ENCODE measurements at regions not wholly inside any gene's neighbourhood (a gene's known extent, or its start where the extent isn't known, plus 50 kb on each side); places are given as distances from the start of the nearest gene placed in this dataset.

DNA sequence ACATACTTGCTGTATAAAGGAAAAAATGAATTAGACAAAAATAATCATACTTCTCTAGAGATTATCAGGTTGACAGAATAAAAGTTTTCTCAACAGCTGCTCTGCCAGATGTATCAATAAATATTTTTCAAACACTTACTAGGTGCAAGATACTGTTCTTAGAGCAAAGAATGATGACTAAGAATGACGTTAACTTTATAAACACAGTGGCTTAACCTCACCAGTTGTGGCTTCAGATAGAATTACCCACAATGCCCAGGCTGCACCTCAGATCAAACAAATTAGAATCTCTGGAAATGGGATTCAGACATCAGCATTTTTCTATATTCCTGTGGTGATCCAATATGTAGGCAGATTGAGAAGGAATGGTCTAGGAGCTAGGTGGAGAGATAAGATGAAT is 422.4 kb upstream of the ATP11B start:
- peak; percentile 13 for FAIRE-seq

DNA sequence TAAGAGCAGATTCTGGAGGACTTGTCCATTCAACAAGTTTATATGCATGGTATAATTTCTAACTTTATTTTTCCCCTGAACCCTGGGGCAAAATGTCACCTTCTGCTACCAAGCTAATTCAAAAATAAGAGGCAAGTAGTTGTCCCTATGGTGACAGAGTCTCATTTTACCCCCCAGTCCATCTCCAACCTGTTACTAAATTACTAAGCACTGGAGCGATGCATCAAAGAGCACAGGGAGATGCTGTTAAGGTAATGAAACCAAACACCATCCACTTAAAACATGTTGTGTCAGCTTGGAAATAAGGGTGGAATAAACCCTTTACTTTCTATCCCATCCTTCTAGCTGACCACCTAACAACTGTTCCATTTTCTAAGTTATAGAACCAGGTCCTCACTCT is 417.4 kb upstream of the ATP11B start:
- FAIRE-seq = no peak

DNA sequence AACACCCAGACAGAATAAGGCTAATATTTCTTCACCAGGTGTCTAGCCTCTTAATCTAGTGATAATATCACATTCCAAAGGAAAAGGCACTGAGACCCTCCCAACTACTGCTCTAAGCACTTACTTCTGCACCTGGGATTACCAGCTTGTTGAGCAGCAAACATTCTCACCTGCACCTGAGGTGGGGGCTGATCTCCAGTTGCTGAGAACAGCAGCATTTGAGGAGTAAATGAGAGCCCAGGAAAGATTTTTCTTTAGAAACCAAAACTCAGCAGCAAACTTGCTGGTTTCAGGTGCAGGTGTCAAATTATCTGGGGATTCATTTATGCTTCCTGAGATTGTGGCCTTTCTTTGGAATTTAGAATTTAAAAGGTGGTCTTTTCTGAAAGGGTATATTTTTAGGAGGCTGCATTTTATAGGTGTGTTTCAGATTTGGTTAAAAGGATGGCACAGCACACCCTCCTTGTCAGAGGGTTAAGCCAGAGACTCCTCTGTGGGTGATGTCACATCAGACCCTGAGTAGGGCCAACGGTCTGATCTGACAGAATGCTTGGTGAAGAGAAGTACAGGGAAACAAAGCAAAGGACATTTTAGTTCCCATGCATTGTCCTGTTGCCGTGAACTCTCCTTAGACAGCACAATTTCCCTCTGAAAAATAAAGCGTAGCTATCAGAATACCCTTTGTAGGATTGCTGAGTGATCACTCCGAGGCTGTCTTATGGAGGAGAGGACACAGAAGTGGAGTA is 411.0 kb upstream of the ATP11B start:
- FAIRE-seq = no peak

DNA sequence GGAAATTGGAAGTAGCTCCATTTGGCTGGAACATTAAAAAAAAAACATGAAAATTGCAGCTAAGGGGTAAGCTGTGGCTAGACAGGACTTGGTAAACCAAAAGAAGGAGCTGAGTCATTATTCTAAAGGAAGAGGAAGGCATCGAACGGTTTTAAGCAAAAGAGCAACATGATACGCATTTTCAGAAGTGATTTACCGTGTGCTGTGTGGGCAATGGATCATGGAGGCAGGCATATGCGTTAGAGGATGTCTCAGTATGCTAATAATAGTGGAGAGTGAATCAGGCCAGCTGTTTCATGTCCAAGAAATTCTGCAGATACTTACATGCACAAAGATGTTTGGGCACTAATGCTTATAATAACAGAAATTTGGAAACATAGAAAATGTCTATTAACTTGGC is 409.1 kb upstream of the ATP11B start:
- FAIRE-seq = no peak

DNA sequence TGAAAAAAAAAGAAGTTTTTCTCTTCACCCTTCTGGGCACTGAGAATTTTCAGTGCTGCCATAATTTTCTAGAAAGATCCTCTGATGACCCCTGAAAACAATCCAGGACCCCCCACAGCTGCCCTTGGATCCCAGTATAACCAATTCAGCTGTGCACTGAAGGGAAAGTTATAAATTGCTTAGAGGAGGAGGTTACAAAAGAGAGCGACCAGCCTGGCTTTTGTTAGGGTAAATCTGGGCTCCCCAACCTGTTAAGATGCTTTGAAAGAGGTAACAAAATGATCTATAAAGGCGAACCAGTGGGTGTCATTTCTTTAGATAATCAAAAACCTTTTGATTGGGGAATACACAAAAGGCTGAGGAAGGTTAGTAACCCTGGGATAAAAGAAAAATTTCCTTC is 407.9 kb upstream of the ATP11B start:
- no peak for FAIRE-seq

DNA sequence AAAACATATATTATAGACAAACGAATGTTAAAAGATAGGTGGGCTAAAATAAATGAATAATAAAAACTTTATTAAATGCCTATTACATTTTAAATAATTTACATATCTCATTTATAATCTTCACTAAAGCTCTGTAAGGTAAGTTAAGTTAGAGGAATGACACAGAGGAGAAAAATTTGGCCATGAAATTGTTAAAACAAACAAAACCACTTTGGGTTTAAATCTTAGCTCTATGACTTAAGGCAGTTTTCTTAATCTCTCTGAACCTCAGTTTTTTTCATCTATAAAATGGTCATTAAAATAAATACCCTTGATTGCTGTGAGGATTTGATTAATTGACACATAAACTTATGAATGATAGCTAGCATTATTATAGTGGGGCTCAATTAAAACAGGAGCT is 404.8 kb upstream of the ATP11B start:
- no peak for FAIRE-seq

DNA sequence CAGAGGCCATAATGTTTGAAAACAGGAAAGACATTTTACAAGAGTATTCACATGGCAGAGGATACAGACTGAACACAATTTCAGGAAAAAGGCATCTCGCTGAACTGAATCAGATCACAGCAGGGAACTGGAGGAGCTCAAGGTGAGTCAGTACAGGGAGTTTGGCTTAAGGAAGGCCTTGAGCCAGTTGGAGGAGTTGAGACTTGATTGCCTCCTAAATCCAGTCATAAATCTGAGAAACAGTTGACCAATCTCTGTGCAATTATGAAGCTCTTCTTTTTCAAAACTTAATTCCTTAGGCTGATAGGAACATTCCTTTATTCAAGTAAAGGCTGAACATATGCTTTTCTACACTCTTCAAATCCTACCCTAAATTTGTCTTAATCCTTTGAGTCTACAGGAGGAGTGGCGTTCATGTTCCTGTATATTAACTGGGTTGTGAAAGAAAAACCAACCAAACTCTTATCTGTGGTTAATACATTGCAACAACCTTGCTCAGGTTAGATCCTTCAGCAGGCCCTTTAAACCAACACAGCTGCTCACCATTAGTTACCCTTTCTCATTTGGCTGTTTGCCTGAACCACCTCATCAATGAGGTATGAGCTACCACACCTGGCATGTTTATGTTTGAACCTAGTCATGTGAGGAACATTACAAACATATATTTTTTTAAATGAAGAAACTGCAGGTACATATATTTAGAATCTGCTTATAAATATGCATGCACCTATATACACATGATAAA is 404.1 kb upstream of the ATP11B start:
- FAIRE-seq = no peak

DNA sequence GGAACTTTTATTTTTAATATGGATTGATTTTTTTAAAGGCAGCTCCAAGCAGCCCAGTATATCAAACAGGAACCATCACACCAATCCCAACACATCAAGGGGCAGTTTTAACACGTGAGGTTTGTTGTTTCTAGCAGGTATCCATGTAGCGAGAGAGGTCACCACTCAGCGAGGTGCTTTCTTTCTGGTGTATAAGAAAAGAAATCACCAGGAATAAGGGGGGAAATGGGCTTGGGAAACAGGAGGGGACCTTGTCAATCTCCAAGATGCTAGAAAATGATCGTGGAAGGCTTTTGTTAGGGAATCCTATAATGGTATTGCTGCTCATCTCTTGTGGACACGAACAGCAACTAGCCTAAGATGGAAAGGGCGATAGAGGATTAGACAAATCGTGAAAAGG is 402.9 kb upstream of the ATP11B start:
- FAIRE-seq = no peak

DNA sequence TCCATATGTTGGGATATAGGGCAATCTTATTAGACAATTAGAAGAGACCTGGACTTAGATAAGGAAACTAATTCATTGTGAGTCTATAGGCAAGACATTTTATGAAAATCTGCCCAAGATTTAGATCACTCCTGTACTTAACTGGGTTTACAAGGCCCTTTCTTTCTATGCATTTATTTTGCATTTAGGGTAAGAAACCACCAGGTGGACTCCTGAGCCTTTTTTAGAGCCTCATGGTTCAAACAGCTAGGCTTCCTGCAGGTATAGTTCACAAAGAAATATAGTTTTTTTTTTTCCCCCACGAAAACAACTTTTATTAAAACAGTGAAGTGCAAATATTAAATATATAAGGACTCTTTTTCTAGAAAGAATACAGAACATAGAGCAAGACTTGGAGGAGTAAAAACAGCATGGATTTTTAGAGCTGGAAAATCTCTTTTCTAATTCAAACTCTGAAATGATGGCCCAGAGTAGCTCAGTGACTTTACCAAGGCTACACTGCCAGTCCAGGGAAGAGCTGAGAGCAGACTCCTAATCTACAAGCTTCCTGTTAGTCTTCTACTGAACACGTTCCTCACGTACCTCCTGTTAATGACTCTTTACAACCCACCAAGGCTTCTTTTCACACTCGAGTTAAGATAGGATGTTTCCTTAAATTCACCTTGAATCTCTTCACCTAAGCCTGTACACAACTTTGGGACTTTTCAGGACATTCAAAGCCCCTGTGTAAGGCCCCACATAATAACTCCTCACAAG is 400.9 kb upstream of the ATP11B start:
- FAIRE-seq = no peak

DNA sequence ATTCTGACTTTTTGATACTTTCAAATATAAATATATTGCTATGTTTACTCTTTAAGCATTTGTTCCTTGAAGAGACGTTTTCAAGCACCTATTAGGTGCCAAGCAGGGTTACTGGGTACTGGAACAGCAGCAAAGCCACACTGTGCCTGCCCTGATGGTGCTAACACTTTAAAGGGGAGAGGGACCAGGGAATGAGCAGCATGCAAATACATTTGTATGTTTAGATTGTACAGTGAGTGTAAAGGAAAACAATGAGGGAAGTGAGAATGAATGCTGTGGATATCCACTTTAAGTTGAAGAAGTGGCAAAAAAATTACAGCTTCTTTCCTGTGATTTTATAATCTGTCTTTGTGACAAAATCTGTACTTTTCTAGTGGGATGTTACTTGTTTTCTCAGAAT is 400.2 kb upstream of the ATP11B start:
- FAIRE-seq = no peak

DNA sequence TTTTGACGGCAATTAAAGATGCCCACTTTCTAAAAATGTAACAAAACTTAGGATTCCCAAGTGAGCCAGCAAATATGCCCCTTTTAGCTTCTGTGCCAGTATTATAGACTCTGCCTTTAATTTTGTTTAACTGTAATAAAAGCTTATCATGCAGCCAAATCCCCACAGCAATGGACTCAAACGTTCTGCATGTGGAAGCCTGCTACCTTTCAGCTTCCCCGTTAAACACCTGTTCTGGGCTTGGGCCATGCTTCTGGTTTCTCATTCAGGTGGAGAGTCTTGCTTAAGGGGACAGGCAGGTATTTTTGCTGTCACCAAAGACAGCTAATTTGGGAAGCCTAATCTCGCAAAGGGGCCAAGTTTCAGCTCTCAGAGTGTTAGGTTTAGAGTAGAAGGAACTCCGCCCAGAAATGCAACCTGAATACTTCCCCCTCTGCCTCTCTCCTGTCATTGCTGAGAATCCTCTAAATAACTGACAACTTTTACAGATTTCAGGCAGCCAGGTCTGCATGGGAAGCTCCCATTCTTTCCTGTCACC is 399.4 kb upstream of the ATP11B start:
- no peak for FAIRE-seq

DNA sequence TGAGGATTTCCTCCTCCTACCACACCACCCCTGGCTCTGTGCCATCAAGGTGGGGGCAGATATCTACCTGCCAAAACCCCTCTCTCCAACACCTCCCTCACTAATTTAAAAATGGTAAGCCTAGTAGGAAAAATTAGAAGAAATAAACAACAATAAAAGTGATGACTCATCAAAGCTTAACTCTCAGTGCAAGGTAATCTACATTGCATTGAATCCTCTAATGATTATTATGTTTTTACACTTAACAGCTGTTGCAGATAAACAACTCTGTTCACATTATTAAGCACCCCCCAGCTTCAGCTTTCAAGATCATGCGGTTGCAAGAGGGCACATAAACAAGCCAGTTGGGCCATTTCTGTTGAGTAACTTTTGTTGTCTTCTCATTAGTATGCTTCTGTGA is 396.1 kb upstream of the ATP11B start:
- no peak for FAIRE-seq

DNA sequence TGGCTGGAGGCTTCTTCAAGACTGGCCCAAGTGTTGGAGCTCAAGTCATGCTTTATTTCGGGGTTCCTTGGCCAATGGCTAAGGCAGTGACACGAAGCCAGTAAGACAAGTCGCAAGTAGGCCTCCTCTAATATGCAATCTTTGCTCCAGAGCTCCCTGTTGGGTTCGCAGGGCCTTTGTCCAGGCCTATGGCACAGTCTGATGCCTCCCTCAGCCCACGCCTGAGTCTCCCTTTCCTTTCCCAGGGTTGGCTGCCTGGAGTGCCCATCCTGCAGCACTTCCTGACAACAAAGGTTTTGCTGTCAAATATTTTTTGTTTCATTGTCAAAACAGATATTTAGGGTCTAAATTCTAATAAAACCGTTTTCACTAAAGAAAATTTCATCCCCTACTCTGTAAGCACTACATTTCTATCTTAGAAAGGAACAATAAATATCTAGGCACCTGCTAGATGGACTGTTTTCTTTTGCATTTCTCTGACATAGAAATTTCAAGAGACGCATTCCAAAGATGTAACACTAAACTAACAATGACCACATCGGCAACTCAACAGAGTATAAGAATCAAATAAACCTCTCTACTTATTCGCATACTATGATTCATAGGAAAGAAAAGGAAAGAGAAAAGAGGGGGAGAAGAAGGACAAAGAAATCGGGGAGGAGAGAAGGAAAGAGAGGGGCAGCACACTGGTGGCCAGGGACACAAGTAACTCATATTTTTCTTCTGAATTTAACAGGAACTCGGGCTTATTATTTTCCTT is 393.1 kb upstream of the ATP11B start:
- FAIRE-seq = no peak

DNA sequence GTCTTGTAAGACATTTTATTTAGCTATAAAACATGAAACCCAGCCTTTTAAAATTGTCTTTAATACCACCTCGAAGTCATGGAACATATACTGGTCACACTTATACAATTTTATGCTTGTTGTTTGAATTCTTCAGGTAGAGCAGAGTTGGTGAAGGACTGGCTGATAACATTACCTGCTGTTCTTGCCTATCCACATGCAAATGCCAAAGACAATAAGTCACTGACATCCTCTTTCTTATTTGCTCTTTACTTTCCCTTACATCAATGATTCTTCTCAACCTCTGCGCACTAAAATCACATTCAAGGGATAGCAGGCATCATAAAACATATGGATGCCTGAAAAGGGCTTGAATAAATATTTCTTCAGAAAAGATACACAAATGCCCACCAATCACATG is 392.5 kb upstream of the ATP11B start:
- no peak for FAIRE-seq

DNA sequence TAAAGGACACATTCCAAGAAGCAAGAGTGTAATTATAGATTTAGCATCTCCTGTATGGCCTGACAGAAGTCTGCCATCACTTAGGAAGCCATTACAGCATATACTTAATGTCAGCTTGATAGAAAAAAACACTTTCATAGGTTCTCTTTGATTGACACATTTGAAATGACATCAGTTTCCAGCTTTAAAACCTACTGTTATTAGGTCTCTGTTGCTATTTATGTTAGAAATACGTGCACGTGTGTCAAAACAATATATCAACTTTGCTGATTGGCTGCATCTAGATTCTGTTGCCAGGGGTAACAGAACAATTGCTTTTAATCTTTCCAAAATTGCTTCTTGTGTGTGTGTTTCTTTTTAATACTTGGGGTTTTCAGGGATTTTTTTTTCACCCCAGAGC is 389.3 kb upstream of the ATP11B start:
- FAIRE-seq = no peak

DNA sequence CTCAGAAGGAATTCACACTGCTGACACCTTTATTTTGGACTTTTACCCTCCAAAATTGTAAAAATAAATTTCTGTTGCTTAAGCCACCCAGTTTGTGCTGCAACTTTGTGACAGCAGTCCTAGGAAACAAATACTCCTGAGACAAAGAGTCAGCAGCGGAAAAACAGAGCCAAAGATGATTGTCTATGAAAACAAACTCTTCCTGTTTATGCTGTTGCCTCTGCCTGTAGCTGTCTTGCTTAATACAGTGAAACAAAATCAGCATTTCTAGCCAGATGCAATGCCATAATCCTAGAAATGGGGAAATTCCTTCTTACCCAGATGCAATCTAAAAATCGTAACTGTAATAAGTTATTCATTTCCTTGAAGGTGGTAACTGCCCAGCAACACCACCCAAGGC is 387.5 kb upstream of the ATP11B start:
- FAIRE-seq = no peak

DNA sequence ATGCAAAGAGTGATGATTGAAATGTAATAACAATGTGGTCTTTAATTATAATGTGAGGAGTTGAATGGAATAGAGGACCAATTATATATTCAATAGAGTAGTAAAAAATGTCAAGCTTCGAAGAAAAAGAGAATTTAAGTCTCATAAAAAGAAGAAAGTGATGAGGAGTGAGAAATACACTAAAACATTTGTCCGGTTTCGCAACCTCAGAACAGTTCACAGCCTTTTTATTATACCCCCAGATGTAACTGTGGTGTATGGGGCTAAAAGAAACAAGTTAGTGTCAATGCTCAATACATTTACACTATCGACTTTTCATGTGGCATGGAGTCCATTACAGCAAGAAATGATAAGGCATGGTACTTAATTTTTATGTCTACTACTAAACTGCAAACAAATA is 386.5 kb upstream of the ATP11B start:
- FAIRE-seq = no peak

DNA sequence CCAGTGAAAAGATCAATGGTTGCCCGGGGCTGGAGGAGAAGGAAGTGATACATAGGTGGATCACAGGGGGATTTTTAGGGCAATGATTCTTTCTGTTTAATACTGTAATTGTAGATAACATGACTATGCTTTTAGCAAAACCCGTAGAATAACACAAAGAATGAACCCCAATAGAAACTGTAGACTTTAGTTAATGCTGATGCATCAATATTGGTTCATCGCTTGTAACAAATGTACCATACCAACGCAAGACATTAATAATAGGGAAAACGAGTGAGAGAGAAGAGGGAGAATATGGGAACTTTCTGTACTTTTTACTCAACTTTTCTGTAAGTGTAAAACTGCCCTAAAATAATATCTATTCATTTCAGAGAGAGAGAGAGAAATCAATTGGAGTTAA is 383.3 kb upstream of the ATP11B start:
- FAIRE-seq = no peak

DNA sequence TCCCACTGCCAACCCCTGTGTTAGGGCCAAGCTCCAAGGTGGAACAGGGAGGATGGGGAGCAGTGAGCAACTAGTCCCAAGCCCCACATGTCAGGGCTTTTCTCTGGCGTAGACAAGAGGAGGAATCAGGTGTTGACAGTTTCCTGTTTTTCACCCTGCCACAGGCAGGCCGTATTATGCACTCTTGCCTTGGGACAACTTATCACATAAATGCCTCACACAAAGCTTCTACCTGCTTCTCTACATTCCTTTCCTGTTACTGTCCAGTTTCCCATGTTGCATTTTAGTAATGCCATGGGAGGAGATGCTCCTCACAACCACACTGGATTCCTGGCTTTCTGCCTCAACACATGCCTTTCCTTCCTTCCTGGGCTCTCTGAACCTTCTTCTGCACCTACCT is 381.2 kb upstream of the ATP11B start:
- no peak for FAIRE-seq

DNA sequence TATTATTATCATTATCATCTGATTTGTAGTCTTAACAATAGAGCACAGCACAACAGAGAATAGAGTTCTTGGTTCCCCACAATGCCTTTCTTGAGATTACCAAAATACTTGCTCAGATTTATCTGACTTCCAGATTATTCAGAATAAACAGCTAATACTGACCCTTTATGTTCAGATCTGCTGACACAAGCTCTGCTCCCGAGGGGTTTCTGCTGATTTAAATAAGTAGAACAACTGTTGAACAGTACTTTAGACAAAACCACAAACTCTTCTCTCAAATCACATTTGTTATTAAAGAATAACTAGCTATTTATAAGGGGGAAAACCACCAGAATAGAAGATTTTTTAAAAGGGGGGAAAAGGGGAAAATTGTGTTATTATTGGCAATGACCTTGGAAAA is 380.2 kb upstream of the ATP11B start:
- no peak for FAIRE-seq

DNA sequence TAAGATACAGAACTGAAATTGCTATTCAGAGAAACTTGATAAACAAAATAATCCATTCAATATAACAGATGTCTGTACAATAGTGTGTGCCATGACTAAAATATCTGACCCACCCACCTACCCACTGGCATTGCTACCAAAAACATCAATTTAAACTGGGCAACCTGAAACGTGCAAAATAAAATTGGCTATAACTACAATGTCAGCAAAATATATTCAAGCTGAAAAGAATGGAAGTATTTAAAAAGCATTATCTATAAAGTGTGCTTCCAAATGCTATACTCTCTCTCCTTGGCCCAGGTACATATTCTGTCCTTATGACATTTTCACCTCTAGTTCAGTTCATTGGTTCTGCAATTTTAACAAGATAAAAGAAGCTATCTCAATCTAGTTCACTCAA is 379.6 kb upstream of the ATP11B start:
- no peak for FAIRE-seq

DNA sequence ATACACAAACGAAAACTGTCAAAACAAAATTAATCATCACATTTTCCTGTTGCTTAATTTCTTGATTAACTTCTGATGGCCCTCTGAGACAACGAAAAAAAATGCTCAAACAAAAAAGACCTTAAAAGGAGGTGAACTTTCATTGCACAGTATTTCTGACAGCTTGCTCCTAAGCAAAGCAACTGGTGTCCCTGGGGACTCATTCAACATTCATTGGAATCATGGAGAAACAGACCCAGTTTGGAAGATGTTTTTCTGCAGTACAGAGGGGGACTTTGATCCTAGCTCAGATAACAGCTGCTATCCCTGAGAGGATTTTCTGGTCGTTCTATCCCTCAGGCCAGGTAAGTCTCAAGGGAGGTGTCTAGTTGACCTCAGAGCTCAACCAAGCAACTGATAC is 378.7 kb upstream of the ATP11B start:
- no peak for FAIRE-seq

DNA sequence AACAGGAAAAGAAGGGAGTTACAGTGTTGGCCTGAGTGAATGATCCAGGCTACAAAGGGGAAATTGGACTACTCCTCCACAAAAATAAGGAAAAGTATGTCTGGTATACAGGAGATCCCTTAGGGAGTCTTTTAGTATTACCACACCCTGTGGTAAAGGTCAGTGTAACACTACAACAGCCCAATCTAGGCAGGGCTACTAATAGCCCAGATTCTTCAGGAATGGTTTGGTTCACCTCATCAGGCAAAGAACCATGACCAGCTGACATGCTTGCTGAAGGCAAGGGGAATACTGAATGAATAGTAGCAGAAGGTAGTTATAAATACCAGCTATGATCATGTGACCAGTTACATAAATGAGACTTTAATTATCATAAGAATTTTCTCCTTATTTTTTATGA is 372.6 kb upstream of the ATP11B start:
- no peak for FAIRE-seq
